OCI-LY1 (cell line): ENCODE measurements at regions not wholly inside any gene's neighbourhood (a gene's known extent, or its start where the extent isn't known, plus 50 kb on each side); places are given as distances from the start of the nearest gene placed in this dataset.

Experiments used
- EZH2 ChIP-seq: fragments of 200-600 bp; sonication (generic), shearing (Covaris generic); IDR thresholded peaks from 2 replicates; pipeline ENCODE4 v1.8.0; 2017; ENCODE audit warnings: borderline replicate concordance, mixed run types, mild to moderate bottlenecking, antibody characterized with exemption, low read length, moderate library complexity, mixed read lengths
- TF ChIP-seq, protein P1 (sequence below): fragments of 200-600 bp; sonication (generic), shearing (Covaris generic); IDR thresholded peaks from 2 replicates; pipeline ENCODE4 v1.5.1; 2017; ENCODE audit warnings: mild to moderate bottlenecking, antibody characterized with exemption, low read length, moderate library complexity, mixed read lengths

DNA sequence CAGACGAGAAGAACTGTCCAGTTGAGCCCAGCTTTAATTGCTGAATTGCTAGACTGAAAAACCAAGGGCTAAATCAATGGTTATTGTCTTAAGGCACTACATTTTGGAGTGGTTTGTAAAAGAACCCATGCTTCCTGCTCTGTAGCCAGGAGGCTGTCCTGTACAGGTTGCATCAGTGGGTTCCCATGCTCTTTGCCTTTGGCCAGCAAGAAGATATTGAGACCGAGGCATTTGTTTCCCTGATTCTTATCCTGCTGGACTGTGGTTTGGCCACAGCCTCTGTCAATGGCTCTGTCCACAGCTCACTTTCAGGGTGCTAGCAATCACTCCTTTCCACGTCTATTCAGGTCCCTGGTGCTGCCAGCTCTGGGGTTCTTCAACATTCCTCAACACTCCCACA, 89.6 kb downstream of the FAM43A start:
- TF ChIP-seq, protein P1, sequence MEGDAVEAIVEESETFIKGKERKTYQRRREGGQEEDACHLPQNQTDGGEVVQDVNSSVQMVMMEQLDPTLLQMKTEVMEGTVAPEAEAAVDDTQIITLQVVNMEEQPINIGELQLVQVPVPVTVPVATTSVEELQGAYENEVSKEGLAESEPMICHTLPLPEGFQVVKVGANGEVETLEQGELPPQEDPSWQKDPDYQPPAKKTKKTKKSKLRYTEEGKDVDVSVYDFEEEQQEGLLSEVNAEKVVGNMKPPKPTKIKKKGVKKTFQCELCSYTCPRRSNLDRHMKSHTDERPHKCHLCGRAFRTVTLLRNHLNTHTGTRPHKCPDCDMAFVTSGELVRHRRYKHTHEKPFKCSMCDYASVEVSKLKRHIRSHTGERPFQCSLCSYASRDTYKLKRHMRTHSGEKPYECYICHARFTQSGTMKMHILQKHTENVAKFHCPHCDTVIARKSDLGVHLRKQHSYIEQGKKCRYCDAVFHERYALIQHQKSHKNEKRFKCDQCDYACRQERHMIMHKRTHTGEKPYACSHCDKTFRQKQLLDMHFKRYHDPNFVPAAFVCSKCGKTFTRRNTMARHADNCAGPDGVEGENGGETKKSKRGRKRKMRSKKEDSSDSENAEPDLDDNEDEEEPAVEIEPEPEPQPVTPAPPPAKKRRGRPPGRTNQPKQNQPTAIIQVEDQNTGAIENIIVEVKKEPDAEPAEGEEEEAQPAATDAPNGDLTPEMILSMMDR: no peak
- no peak for TF ChIP-seq EZH2
